Lower lobe of right lung (tissue), 2 donors: ENCODE measurements at regions not wholly inside any gene's neighbourhood (a gene's known extent, or its start where the extent isn't known, plus 50 kb on each side); places are given as distances from the start of the nearest gene placed in this dataset.

Experiments used
- ATAC-seq, 2 donors: fragments of 200-7000 bp; cut with Tn5 transposase; one replicate each; pipeline ENCODE4 v1.9.1; 2020 to 2022; ENCODE audit warnings: mild to moderate bottlenecking in 2 of 2, moderate library complexity in 2 of 2
- DNase-seq: peaks from one replicate; pipeline ENCODE4 v3.0.0-alpha.2; 2020
- H3K27ac ChIP-seq: fragments of 200-600 bp; one replicate; pipeline ENCODE4 v1.8.0; 2022
- H3K27me3 ChIP-seq: fragments of 200-600 bp; one replicate; pipeline ENCODE4 v1.8.0; 2022; ENCODE audit warnings: low read depth
- H3K36me3 ChIP-seq: fragments of 200-600 bp; one replicate; pipeline ENCODE4 v1.8.0; 2022; ENCODE audit warnings: mild to moderate bottlenecking
- H3K4me1 ChIP-seq: fragments of 200-600 bp; one replicate; pipeline ENCODE4 v1.8.0; 2022
- H3K4me3 ChIP-seq: fragments of 200-600 bp; one replicate; pipeline ENCODE4 v1.8.0; 2022; ENCODE audit warnings: mild to moderate bottlenecking
- H3K9me3 ChIP-seq: fragments of 200-600 bp; one replicate; pipeline ENCODE4 v1.8.0; 2022
- intact Hi-C: fragments of 100-400 bp; cut with DNase I; formaldehyde crosslinking; loops from one replicate; pipeline ENCODE4 v1.11.0; 2022
- TF ChIP-seq, protein P1 (sequence below): fragments of 200-600 bp; IDR thresholded peaks from one replicate; pipeline ENCODE4 v1.8.0; 2022; ENCODE audit warnings: antibody characterized with exemption, mild to moderate bottlenecking
- donor health status: DM: no; HTN: yes; CAD: no; lungs with severe emphysema.

DNA sequence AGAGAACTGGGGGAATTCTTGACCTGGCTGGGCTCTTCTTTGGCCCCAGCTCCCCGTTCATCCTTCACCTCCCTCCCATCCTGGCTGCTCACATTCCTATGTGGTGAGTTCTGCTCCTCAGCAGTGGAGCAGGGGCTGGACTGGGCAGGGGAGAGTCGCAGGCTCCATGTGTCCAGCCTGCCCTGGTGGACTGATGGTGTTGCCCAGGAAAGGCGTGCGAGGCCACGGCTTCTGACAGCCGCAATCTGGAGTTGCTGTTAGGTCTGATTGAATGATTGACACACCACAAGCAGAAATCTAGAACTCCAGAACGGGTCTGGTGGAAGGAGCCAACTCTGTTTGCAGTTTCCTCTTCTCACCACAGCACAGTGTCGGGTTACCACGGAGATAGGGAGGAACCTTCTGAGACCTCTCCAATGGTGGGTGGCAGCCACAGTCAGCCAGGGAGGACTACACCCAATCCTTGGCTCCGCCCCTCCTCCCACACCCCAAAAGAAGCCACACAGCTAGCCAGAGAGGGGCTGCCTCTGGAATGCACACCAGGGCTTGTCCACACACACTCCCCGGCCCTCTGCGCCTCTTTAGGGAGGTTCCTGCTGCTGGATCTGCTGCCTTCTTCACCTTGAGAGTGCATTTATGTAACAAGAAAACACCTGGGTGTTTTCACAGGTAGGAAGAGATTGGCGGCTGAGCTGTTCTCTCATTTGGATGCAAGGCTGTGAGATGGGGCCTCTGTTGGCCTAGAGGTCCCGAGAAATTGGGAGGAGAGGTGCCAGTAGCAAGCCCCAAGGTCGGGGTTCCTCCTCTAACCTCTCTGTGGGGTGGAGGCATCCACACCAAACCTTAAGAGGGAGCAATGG is 56.4 kb upstream of the CD44 start:
- H3K4me3 ChIP-seq: peak overlapping the region; percentile 9
- peak; percentile 85 to 93 for ATAC-seq
- no peaks in the 10 kb centered on the region for H3K27me3 ChIP-seq
- no peaks in the 10 kb centered on the region for H3K9me3 ChIP-seq
- no peaks in the 10 kb centered on the region for H3K36me3 ChIP-seq
- intact Hi-C loops: no loop called here
- peak; percentile 89 for DNase-seq
- peak overlapping the region; percentile 81 for H3K27ac ChIP-seq
- TF ChIP-seq, protein P1, sequence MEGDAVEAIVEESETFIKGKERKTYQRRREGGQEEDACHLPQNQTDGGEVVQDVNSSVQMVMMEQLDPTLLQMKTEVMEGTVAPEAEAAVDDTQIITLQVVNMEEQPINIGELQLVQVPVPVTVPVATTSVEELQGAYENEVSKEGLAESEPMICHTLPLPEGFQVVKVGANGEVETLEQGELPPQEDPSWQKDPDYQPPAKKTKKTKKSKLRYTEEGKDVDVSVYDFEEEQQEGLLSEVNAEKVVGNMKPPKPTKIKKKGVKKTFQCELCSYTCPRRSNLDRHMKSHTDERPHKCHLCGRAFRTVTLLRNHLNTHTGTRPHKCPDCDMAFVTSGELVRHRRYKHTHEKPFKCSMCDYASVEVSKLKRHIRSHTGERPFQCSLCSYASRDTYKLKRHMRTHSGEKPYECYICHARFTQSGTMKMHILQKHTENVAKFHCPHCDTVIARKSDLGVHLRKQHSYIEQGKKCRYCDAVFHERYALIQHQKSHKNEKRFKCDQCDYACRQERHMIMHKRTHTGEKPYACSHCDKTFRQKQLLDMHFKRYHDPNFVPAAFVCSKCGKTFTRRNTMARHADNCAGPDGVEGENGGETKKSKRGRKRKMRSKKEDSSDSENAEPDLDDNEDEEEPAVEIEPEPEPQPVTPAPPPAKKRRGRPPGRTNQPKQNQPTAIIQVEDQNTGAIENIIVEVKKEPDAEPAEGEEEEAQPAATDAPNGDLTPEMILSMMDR: no peak
- peaks cover 41% of the 10 kb centered on the region for H3K4me1 ChIP-seq

DNA sequence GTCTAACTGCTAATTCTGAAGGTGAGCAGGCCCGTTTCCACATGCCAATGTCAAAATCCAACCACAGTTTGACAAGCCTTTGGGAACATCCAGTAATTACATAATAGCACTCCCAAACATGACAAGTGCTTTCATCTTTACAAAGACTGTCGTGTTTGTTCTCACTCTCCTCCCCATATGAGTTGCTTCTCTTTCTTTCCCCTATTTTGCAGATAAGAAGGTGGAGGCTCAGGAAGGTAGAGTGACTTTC is 55.9 kb upstream of the CD44 start:
- peak overlapping the region; percentile 81 for H3K27ac ChIP-seq
- H3K36me3 ChIP-seq: no peaks in the 10 kb centered on the region
- H3K4me1 ChIP-seq: peaks cover 46% of the 10 kb centered on the region
- no peak for ATAC-seq
- no peaks in the 10 kb centered on the region for H3K9me3 ChIP-seq
- no peak for DNase-seq
- intact Hi-C loops: no loop called here
- H3K4me3 ChIP-seq: no peak overlapping the region
- TF ChIP-seq, protein P1: no peak
- H3K27me3 ChIP-seq: no peaks in the 10 kb centered on the region

DNA sequence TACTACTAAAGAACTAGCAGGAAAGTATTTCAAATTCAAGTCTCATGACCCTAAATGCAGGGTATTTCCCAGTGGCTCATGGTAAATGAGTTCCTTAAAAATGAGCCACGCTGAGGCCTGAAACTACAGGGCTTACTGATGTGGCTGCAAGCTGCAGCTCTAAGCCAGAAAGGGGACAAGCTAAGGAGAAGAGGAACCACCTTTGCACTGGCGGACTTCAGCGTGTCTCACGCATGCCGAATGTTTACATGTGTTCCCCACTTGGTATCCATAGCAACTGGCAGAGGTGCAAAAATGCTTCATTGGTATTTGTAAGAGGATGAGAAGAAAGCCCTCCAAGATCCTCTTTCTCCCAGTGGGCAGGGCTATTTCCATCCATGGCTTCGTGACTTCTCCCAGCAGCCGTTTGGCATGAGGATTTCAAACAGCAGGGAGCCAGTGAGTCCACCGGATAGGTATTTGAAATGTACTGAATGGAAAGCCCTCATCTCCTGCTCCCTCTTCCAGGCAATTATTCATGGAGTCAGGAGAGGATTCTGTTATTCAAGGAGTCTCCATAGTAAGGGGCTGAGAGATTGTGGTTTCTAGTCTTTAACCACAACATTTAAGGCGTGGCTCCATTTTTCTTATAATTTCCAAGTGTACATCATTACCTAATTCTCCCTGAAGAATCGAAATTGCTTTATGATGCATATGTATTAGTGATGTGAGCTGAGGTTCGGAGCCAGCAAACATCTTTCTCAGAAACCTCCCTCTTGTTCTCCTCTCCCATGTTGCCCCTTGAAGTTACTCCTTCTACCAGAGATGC is 55.3 kb upstream of the CD44 start:
- Histone ChIP-seq H3K9me3 (no peaks in the 10 kb centered on the region), H3K36me3 (no peaks in the 10 kb centered on the region), H3K4me1 (peaks cover 50% of the 10 kb centered on the region), H3K4me3 (no peak overlapping the region), H3K27ac (peak overlapping the region; percentile 81), H3K27me3 (no peaks in the 10 kb centered on the region)
- DNase-seq (peak; percentile 81), ATAC-seq (peak; percentile 86 to 89)
- intact Hi-C loops: no loop called here
- TF ChIP-seq, protein P1: no peak

DNA sequence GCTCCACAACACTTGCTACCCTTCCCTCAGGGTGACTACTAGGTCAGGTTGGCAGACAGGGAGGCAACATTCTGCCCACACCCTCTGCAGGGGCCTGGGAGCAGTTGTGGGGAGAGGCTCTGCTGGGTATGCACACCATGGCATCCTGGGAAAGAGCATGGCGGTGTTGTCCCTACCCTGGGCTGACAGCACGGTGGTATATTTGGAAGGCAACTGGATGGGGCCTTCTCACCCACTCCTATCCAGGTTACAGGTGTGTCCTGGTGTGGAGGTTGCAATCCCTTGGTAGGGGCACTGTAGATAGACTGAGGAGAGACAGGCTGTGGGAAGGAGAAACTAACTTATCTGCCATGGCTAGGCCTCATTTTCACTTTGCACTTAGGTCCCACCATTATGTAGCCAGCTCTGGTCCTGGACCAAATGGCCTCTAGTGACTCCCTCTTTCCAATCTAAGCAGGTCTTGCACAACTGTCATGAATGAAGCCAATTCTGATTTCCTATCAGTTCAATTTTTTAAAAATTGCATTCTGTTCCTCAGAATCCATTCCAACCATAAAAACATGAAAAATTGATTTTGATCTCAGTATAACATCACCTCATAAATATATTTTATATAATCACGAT is 54.0 kb upstream of the CD44 start:
- Histone ChIP-seq H3K4me1 (peaks cover 50% of the 10 kb centered on the region), H3K36me3 (no peaks in the 10 kb centered on the region), H3K27me3 (no peaks in the 10 kb centered on the region), H3K9me3 (no peaks in the 10 kb centered on the region), H3K27ac (peak overlapping the region; percentile 81), H3K4me3 (no peak overlapping the region)
- DNase-seq (no peak), ATAC-seq (no peak)
- TF ChIP-seq, protein P1: no peak
- intact Hi-C loops: no loop called here

DNA sequence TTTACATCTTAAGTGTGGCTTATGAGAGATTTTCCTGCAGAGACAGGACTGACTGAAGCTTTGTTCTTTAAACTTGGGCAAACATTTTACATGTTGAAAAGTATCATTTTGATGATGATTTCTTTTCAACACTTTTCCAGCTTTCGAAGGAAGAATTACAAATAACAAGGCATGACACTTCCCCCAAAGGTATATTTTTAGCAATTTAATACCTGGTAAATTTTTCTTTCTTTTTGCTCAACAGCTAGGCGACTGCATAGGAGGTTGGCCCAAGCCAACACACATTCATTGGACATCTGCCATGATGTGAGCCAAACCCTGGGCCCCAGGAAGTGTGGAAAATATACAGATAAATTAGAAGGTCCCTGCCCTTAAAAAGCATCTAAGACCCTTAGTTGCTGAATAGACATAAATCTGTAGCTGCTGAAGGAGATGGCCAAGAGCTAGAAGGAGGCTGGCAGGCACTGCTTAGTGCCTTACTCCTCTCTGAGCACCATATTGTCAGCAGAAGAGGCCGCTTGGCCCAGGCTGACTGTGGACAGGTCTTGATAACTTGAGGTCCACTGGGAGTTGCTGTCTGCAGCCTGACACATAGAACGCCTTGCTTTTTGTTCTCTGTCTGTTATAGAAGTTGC is 53.3 kb upstream of the CD44 start:
- intact Hi-C loops: no loop called here
- H3K27ac ChIP-seq: no peak overlapping the region
- no peak for ATAC-seq
- no peaks in the 10 kb centered on the region for H3K36me3 ChIP-seq
- no peaks in the 10 kb centered on the region for H3K9me3 ChIP-seq
- TF ChIP-seq, protein P1: no peak
- peaks cover 50% of the 10 kb centered on the region for H3K4me1 ChIP-seq
- no peak overlapping the region for H3K4me3 ChIP-seq
- no peaks in the 10 kb centered on the region for H3K27me3 ChIP-seq
- no peak for DNase-seq
